Stomach (tissue), 4 donors: ENCODE measurements at regions not wholly inside any gene's neighbourhood (a gene's known extent, or its start where the extent isn't known, plus 50 kb on each side); places are given as distances from the start of the nearest gene placed in this dataset.

ENCODE experiments used
- CTCF ChIP-seq, 7 experiments: fragments of 450-650 bp in 4 of 7; fragments of 200-600 bp in 3 of 7; sonication (generic) in 3 of 7; IDR thresholded peaks; one replicate each; pipeline ENCODE4 v1.5.1; 2016 to 2019; ENCODE audit warnings: antibody characterized with exemption in 7 of 7, control low read depth in 2 of 7, mild to moderate bottlenecking in 1 of 7
- EP300 ChIP-seq: sonication (generic); formaldehyde crosslinking; IDR thresholded peaks from one replicate; pipeline ENCODE4 v1.6.1; 2017; ENCODE audit warnings: antibody characterized with exemption
- POLR2A ChIP-seq, 4 donors: fragments of 450-650 bp; IDR thresholded peaks; one replicate each; pipeline ENCODE4 v1.6.1; 2016; ENCODE audit warnings: antibody characterized with exemption in 4 of 4, control low read depth in 2 of 4, mild to moderate bottlenecking in 1 of 4, moderate library complexity in 1 of 4
- POLR2AphosphoS5 ChIP-seq, 3 donors: sonication (generic); formaldehyde crosslinking; IDR thresholded peaks; one replicate each; pipeline ENCODE4 v1.6.1; 2016; ENCODE audit warnings: antibody characterized with exemption in 3 of 3

GRCh38 chr3:74711913-74712512 lies 97.6 kb upstream of the CNTN3 start:
- TF ChIP-seq CTCF (IDR thresholded peaks at IDR 0.05) = no peak
- no peak for TF ChIP-seq POLR2A (IDR thresholded peaks at IDR 0.05)
- TF ChIP-seq POLR2AphosphoS5 (IDR thresholded peaks at IDR 0.05) = no peak
- TF ChIP-seq EP300 = no peak
